Type B pancreatic cell (in vitro differentiated cells): ENCODE measurements at regions not wholly inside any gene's neighbourhood (a gene's known extent, or its start where the extent isn't known, plus 50 kb on each side); places are given as distances from the start of the nearest gene placed in this dataset.

ENCODE experiments used
- DNase-seq: peaks from one replicate; pipeline ENCODE4 v3.0.0; 2021; ENCODE audit warnings: mixed read lengths; ENCODE audit not compliant: unreplicated experiment; ENCODE audit errors: extremely low spot score
- H3K27ac Mint-ChIP-seq: 2 replicates; pipeline ENCODE4 v1.8.0; 2021; ENCODE audit warnings: mild to moderate bottlenecking, mixed read lengths
- H3K27me3 Mint-ChIP-seq: 2 replicates; pipeline ENCODE4 v1.8.0; 2021; ENCODE audit warnings: mixed read lengths
- H3K36me3 Mint-ChIP-seq: 2 replicates; pipeline ENCODE4 v1.8.0; 2021; ENCODE audit warnings: mixed read lengths
- H3K4me1 Mint-ChIP-seq: one replicate; pipeline ENCODE4 v1.8.0; 2021; ENCODE audit warnings: mixed read lengths; ENCODE audit not compliant: unreplicated experiment
- H3K4me3 Mint-ChIP-seq: 2 replicates; pipeline ENCODE4 v1.8.0; 2021; ENCODE audit warnings: mild to moderate bottlenecking, mixed read lengths
- H3K9me3 Mint-ChIP-seq: 2 replicates; pipeline ENCODE4 v1.8.0; 2021; ENCODE audit warnings: mixed read lengths
- CTCF ChIP-seq: fragments of 200-600 bp; sonication (generic); conservative IDR thresholded peaks from 2 replicates; pipeline ENCODE4 v1.5.0; 2021; ENCODE audit warnings: antibody characterized with exemption, mild to moderate bottlenecking

- Mint-ChIP-seq H3K4me3 (no peak overlapping the region), H3K27ac (no peak overlapping the region), H3K9me3 (peaks cover 3% of the 10 kb centered on the region), H3K36me3 (no peaks in the 10 kb centered on the region), H3K27me3 (no peaks in the 10 kb centered on the region), H3K4me1 (no peaks in the 10 kb centered on the region)
- DNase-seq: no peak
- no peak for TF ChIP-seq CTCF
Observed at GRCh38 chr4:178414042-178414441, 971.8 kb upstream of the AGA start.

GRCh38 chr4:178414881-178415446 lies 972.7 kb upstream of the AGA start:
- Mint-ChIP-seq H3K9me3 (peaks cover 3% of the 10 kb centered on the region), H3K4me1 (no peaks in the 10 kb centered on the region), H3K27me3 (no peaks in the 10 kb centered on the region), H3K36me3 (no peaks in the 10 kb centered on the region), H3K27ac (no peak overlapping the region), H3K4me3 (no peak overlapping the region)
- DNase-seq: no peak
- no peak for TF ChIP-seq CTCF

- H3K4me3 Mint-ChIP-seq: no peak overlapping the region
- no peak overlapping the region for H3K27ac Mint-ChIP-seq
- H3K36me3 Mint-ChIP-seq: no peaks in the 10 kb centered on the region
- peaks cover 3% of the 10 kb centered on the region for H3K9me3 Mint-ChIP-seq
- H3K4me1 Mint-ChIP-seq: no peaks in the 10 kb centered on the region
- TF ChIP-seq CTCF: no peak
- H3K27me3 Mint-ChIP-seq: no peaks in the 10 kb centered on the region
- DNase-seq: no peak
Observed at GRCh38 chr4:178415925-178416324, 973.7 kb upstream of the AGA start.

GRCh38 chr4:178423366-178423765 lies 981.1 kb upstream of the AGA start:
- H3K27me3 Mint-ChIP-seq: no peaks in the 10 kb centered on the region
- H3K27ac Mint-ChIP-seq: no peak overlapping the region
- TF ChIP-seq CTCF: no peak

GRCh38 chr4:178426871-178427270 lies 984.6 kb upstream of the AGA start:
- H3K27ac Mint-ChIP-seq: no peak overlapping the region
- no peak for TF ChIP-seq CTCF
- no peaks in the 10 kb centered on the region for H3K9me3 Mint-ChIP-seq
- H3K4me1 Mint-ChIP-seq: no peaks in the 10 kb centered on the region
- H3K27me3 Mint-ChIP-seq: no peaks in the 10 kb centered on the region
- no peak for DNase-seq
- no peak overlapping the region for H3K4me3 Mint-ChIP-seq
- no peaks in the 10 kb centered on the region for H3K36me3 Mint-ChIP-seq

More at GRCh38 chr4:178423366-178423765, 981.1 kb upstream of the AGA start:
- H3K36me3 Mint-ChIP-seq: no peaks in the 10 kb centered on the region
- no peak overlapping the region for H3K4me3 Mint-ChIP-seq
- no peaks in the 10 kb centered on the region for H3K9me3 Mint-ChIP-seq
- DNase-seq: no peak
- no peaks in the 10 kb centered on the region for H3K4me1 Mint-ChIP-seq

GRCh38 chr4:178427663-178428062 lies 985.4 kb upstream of the AGA start:
- Mint-ChIP-seq H3K4me1 (no peaks in the 10 kb centered on the region), H3K9me3 (no peaks in the 10 kb centered on the region), H3K27ac (no peak overlapping the region), H3K27me3 (no peaks in the 10 kb centered on the region), H3K36me3 (no peaks in the 10 kb centered on the region), H3K4me3 (no peak overlapping the region)
- DNase-seq: no peak
- no peak for TF ChIP-seq CTCF
